HFFc6 (cell line): ENCODE measurements at regions not wholly inside any gene's neighbourhood (a gene's known extent, or its start where the extent isn't known, plus 50 kb on each side); places are given as distances from the start of the nearest gene placed in this dataset.
"Not testable (repeated sequence)": the region's sequence is repeated elsewhere in the genome, so short reads cannot be mapped to it uniquely, and the experiment has no call there.

Source experiments
- DNase-seq: peaks from one replicate; pipeline ENCODE4 v3.0.0-alpha.2; 2018
- H3K27ac Mint-ChIP-seq: 2 replicates; pipeline ENCODE4 v1.8.0; 2020; ENCODE audit warnings: mild to moderate bottlenecking, mixed read lengths
- H3K27me3 Mint-ChIP-seq: 2 replicates; pipeline ENCODE4 v1.8.0; 2021; ENCODE audit warnings: mild to moderate bottlenecking, moderate library complexity, mixed read lengths; ENCODE audit not compliant: insufficient read depth
- H3K36me3 Mint-ChIP-seq: 2 replicates; pipeline ENCODE4 v1.8.0; 2021; ENCODE audit warnings: low read depth, mixed read lengths
- H3K4me1 Mint-ChIP-seq: 2 replicates; pipeline ENCODE4 v1.8.0; 2020; ENCODE audit warnings: low read depth, mixed read lengths
- H3K4me3 Mint-ChIP-seq: 2 replicates; pipeline ENCODE4 v1.8.0; 2020; ENCODE audit warnings: mild to moderate bottlenecking, moderate library complexity, mixed read lengths
- H3K9me3 Mint-ChIP-seq: 2 replicates; pipeline ENCODE4 v1.8.0; 2020; ENCODE audit warnings: mild to moderate bottlenecking, mixed read lengths

- H3K4me1 Mint-ChIP-seq, H3K36me3 Mint-ChIP-seq, H3K4me3 Mint-ChIP-seq, H3K27me3 Mint-ChIP-seq, DNase-seq, H3K27ac Mint-ChIP-seq: not testable (repeated sequence)
- H3K9me3 Mint-ChIP-seq: peaks cover 25% of the 10 kb centered on the region
Observed at GRCh38 chr1:83485314-83486019, 513.5 kb downstream of the TTLL7 start.

- not testable (repeated sequence) for DNase-seq, H3K4me3 Mint-ChIP-seq, H3K27me3 Mint-ChIP-seq, H3K27ac Mint-ChIP-seq, H3K36me3 Mint-ChIP-seq, H3K4me1 Mint-ChIP-seq
- peaks cover 25% of the 10 kb centered on the region for H3K9me3 Mint-ChIP-seq
Observed at GRCh38 chr1:83481284-83481683, 517.6 kb downstream of the TTLL7 start.

- not testable (repeated sequence) for H3K27ac Mint-ChIP-seq, H3K27me3 Mint-ChIP-seq, DNase-seq, H3K36me3 Mint-ChIP-seq, H3K4me1 Mint-ChIP-seq, H3K4me3 Mint-ChIP-seq
- H3K9me3 Mint-ChIP-seq: peaks cover 26% of the 10 kb centered on the region
Observed at GRCh38 chr1:83479591-83480239, 519.2 kb downstream of the TTLL7 start.

- H3K4me1 Mint-ChIP-seq, H3K27me3 Mint-ChIP-seq, H3K4me3 Mint-ChIP-seq: not testable (repeated sequence)
Observed at GRCh38 chr1:83478127-83478526, 520.8 kb downstream of the TTLL7 start.

GRCh38 chr1:83476518-83476917, 522.4 kb downstream of the TTLL7 start:
- not testable (repeated sequence) for H3K27me3 Mint-ChIP-seq, H3K4me3 Mint-ChIP-seq, H3K27ac Mint-ChIP-seq, DNase-seq, H3K4me1 Mint-ChIP-seq, H3K36me3 Mint-ChIP-seq
- H3K9me3 Mint-ChIP-seq: peaks cover 28% of the 10 kb centered on the region

More at GRCh38 chr1:83478127-83478526, 520.8 kb downstream of the TTLL7 start:
- DNase-seq, H3K27ac Mint-ChIP-seq, H3K36me3 Mint-ChIP-seq: not testable (repeated sequence)
- peaks cover 22% of the 10 kb centered on the region for H3K9me3 Mint-ChIP-seq

DNA sequence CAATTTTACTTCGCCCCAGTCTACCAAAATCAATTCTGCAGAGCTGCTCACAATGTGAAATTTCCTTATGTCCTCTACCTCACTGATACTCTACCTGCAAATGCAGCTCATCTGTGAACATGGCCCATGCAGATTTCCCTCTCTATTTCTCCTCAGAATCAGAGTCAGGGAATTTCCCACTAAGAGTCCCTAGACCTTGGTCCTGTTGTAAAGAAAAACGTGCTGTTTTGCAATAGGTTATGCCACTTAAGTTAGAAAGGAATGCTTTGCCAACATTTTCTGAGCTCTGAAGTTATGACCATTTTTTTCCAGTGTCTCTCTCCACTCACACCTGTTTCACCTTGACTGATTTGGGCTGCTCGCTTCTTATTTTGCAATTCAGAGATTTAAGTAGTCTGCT, 524.0 kb downstream of the TTLL7 start:
- H3K36me3 Mint-ChIP-seq, H3K4me3 Mint-ChIP-seq, DNase-seq, H3K4me1 Mint-ChIP-seq, H3K27me3 Mint-ChIP-seq, H3K27ac Mint-ChIP-seq: not testable (repeated sequence)
- peaks cover 13% of the 10 kb centered on the region for H3K9me3 Mint-ChIP-seq

- not testable (repeated sequence) for H3K36me3 Mint-ChIP-seq, DNase-seq, H3K27me3 Mint-ChIP-seq, H3K27ac Mint-ChIP-seq, H3K4me3 Mint-ChIP-seq, H3K4me1 Mint-ChIP-seq
- H3K9me3 Mint-ChIP-seq: peaks cover 12% of the 10 kb centered on the region
Observed at GRCh38 chr1:83473986-83474385, 524.9 kb downstream of the TTLL7 start.

DNA sequence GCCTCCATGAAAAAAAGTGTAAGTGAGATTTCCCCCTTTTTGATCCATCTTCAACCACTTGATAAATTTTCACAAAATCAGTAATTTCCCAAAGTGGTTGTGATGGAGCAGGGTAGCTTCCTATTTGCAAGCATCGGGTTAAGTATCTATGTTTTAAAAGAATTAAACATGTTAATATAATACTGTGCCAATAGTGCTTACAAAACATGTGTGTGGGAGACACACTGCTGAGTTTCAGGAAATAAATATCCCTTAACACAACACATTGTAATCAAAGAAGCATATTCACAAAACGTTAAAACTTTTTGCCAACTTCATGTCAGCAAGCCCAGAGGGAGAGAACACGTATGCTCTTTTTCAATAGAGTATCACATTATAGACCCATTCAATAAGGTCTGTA, 526.9 kb downstream of the TTLL7 start:
- not testable (repeated sequence) for H3K4me1 Mint-ChIP-seq, H3K27ac Mint-ChIP-seq, H3K36me3 Mint-ChIP-seq, H3K27me3 Mint-ChIP-seq, DNase-seq, H3K4me3 Mint-ChIP-seq
- H3K9me3 Mint-ChIP-seq: peaks cover 12% of the 10 kb centered on the region

DNA sequence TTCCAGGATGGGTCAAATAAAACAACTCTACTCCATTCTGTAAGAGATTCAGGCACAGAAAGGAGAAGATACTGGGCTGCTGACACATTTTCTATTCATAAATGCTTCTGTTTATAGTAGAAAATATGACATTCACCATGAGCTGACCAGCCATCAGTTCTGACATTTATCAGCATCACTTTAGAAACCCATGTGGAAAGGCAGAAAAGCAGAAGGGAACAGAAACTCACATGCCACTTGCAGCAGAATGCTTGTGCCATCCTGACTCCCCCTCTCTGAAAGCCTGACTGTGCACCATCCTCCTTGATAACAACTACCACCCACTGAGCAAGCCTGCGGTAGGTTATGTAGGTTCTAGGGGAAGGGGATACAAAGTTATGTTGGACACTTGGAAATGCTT, 527.7 kb downstream of the TTLL7 start:
- not testable (repeated sequence) for H3K36me3 Mint-ChIP-seq, H3K9me3 Mint-ChIP-seq, H3K4me3 Mint-ChIP-seq, DNase-seq, H3K27ac Mint-ChIP-seq, H3K27me3 Mint-ChIP-seq, H3K4me1 Mint-ChIP-seq

DNA sequence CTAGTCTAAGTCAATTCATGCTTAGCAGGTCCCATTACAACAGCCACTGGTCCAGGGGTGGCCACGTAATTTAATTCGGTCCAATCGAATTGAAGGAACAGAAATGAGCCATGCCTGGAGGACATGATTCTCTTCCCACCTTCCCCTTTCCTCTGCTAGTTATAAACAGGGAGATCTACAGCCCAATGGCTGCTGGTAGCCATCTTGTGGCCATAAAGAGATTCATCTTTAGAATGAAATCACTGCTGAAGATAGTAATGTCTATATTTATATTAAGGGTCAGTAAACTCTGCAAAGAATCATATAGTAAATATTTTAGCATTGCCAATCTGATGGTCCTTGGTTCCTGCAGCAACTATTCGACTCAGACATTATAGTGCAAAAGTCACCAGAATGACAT, 530.6 kb downstream of the TTLL7 start:
- not testable (repeated sequence) for H3K27ac Mint-ChIP-seq, H3K4me3 Mint-ChIP-seq, H3K36me3 Mint-ChIP-seq

DNA sequence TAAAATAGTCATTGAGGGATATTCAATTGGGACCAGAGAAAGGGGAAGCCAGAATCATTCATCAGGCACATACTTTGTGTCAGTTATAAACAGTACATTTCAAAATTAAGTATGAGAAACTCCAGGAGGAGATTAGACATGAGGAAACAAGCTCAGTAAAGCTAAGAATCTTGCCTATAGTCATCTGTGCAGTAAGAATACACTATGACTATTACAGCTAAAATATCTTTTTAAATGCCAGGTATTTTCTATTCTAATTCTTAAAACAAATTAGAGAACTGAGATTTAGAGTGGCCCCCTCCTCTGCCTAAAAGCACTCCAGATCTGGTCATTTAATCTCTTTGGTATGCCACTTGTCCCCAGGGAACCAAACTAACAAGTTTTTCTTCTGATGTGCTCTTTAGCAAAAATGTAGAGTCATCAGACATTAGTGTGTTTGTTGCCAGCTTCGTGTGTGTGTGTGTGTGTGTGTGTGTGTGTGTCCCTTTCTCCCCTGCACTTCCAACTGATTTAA, 541.1 kb downstream of the TTLL7 start:
- not testable (repeated sequence) for H3K4me3 Mint-ChIP-seq, H3K4me1 Mint-ChIP-seq, DNase-seq, H3K9me3 Mint-ChIP-seq, H3K27me3 Mint-ChIP-seq, H3K27ac Mint-ChIP-seq, H3K36me3 Mint-ChIP-seq

More for the DNA sequence above, 530.6 kb downstream of the TTLL7 start:
- H3K27me3 Mint-ChIP-seq, H3K4me1 Mint-ChIP-seq, DNase-seq: not testable (repeated sequence)
- peaks cover 15% of the 10 kb centered on the region for H3K9me3 Mint-ChIP-seq

GRCh38 chr1:83457281-83457680, 541.7 kb downstream of the TTLL7 start:
- DNase-seq, H3K36me3 Mint-ChIP-seq, H3K27me3 Mint-ChIP-seq, H3K9me3 Mint-ChIP-seq, H3K27ac Mint-ChIP-seq, H3K4me3 Mint-ChIP-seq, H3K4me1 Mint-ChIP-seq: not testable (repeated sequence)

DNA sequence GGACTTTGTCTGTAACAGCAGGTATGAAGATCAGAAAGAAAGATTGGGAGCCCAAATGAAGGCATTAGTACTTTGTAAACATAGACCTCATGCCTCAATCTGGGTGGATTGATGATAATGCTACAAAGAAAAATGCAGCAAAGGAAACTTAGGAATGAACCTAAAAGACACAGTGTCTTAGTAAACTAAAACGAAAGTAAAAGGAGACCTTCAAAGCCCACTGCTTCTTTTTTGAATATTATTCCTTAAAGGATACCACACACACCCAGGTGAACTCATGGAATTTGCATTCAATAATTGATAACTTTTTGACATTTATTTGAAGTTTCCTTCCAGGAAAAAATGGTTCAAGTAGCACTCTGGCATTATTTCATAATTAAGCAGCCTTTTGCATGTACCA, 543.2 kb downstream of the TTLL7 start:
- H3K4me1 Mint-ChIP-seq, DNase-seq, H3K9me3 Mint-ChIP-seq, H3K4me3 Mint-ChIP-seq, H3K27ac Mint-ChIP-seq, H3K27me3 Mint-ChIP-seq, H3K36me3 Mint-ChIP-seq: not testable (repeated sequence)

DNA sequence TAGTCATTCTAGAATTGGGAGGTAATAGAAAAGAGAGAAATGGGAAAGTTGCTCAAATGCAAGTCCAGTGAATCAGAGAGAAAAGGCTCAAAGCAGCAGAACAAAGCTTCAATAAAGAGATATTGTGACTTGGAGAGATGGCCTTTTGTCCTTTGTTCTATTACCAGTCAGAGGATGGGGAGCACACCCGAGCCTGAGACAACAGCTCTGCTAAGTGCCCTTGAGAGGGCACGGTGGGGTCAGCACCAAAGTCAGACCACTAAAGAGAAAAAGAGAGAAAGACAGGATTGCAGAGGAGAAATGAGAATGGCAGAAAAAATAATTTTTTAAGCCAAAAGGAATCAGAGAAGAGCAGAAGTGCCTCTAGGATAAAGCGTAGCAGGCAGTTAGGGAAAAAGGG, 553.1 kb downstream of the TTLL7 start:
- DNase-seq, H3K4me3 Mint-ChIP-seq, H3K27ac Mint-ChIP-seq, H3K4me1 Mint-ChIP-seq, H3K9me3 Mint-ChIP-seq, H3K36me3 Mint-ChIP-seq, H3K27me3 Mint-ChIP-seq: not testable (repeated sequence)
